Osteocyte (in vitro differentiated cells): ENCODE measurements at regions not wholly inside any gene's neighbourhood (a gene's known extent, or its start where the extent isn't known, plus 50 kb on each side); places are given as distances from the start of the nearest gene placed in this dataset.
"Not testable (repeated sequence)": the region's sequence is repeated elsewhere in the genome, so short reads cannot be mapped to it uniquely, and the experiment has no call there.

Source experiments
- DNase-seq: peaks from one replicate; pipeline ENCODE4 v3.0.0; 2021; ENCODE audit warnings: mixed read lengths; ENCODE audit not compliant: unreplicated experiment; ENCODE audit errors: extremely low spot score
- H3K27ac Mint-ChIP-seq: one replicate; pipeline ENCODE4 v1.8.0; 2021; ENCODE audit warnings: mild to moderate bottlenecking, mixed read lengths; ENCODE audit not compliant: unreplicated experiment
- H3K27me3 Mint-ChIP-seq: one replicate; pipeline ENCODE4 v1.8.0; 2021; ENCODE audit warnings: mixed read lengths; ENCODE audit not compliant: unreplicated experiment
- H3K36me3 Mint-ChIP-seq: one replicate; pipeline ENCODE4 v1.8.0; 2021; ENCODE audit warnings: mixed read lengths; ENCODE audit not compliant: unreplicated experiment
- H3K4me1 Mint-ChIP-seq: one replicate; pipeline ENCODE4 v1.8.0; 2021; ENCODE audit warnings: mixed read lengths; ENCODE audit not compliant: unreplicated experiment
- H3K4me3 Mint-ChIP-seq: one replicate; pipeline ENCODE4 v1.8.0; 2021; ENCODE audit warnings: mild to moderate bottlenecking, moderate library complexity, mixed read lengths; ENCODE audit not compliant: unreplicated experiment
- H3K9me3 Mint-ChIP-seq: one replicate; pipeline ENCODE4 v1.8.0; 2021; ENCODE audit warnings: mixed read lengths; ENCODE audit not compliant: unreplicated experiment
- CTCF ChIP-seq: fragments of 200-600 bp; sonication (generic); IDR thresholded peaks from 2 replicates; pipeline ENCODE4 v1.5.0; 2021; ENCODE audit warnings: antibody characterized with exemption, mild to moderate bottlenecking, moderate library complexity

- no peaks in the 10 kb centered on the region for H3K27me3 Mint-ChIP-seq
- peaks cover 25% of the 10 kb centered on the region for H3K4me1 Mint-ChIP-seq
- peaks cover 8% of the 10 kb centered on the region for H3K9me3 Mint-ChIP-seq
- DNase-seq = no peak
- H3K4me3 Mint-ChIP-seq = no peak overlapping the region
- H3K36me3 Mint-ChIP-seq = peaks cover 6% of the 10 kb centered on the region
- H3K27ac Mint-ChIP-seq = no peak overlapping the region
- TF ChIP-seq CTCF = no peak
Measured at GRCh38 chr14:50027816-50028215, 88.6 kb downstream of the VCPKMT start.

- no peak for DNase-seq
- Mint-ChIP-seq H3K36me3 (peaks cover 6% of the 10 kb centered on the region), H3K4me1 (peaks cover 21% of the 10 kb centered on the region), H3K9me3 (peaks cover 8% of the 10 kb centered on the region), H3K27ac (no peak overlapping the region), H3K4me3 (no peak overlapping the region), H3K27me3 (no peaks in the 10 kb centered on the region)
- no peak for TF ChIP-seq CTCF
Measured at GRCh38 chr14:50028458-50028857, 87.9 kb downstream of the VCPKMT start.

- Mint-ChIP-seq H3K4me1 (peaks cover 11% of the 10 kb centered on the region), H3K27ac (no peak overlapping the region), H3K4me3 (no peak overlapping the region), H3K36me3 (peaks cover 6% of the 10 kb centered on the region), H3K27me3 (no peaks in the 10 kb centered on the region), H3K9me3 (peaks cover 8% of the 10 kb centered on the region)
- TF ChIP-seq CTCF = no peak
- DNase-seq = no peak
Measured at GRCh38 chr14:50030036-50030435, 86.3 kb downstream of the VCPKMT start.

GRCh38 chr14:50030911-50031310, 85.5 kb downstream of the VCPKMT start:
- H3K27me3 Mint-ChIP-seq, H3K27ac Mint-ChIP-seq, DNase-seq, H3K36me3 Mint-ChIP-seq, H3K9me3 Mint-ChIP-seq, H3K4me1 Mint-ChIP-seq, H3K4me3 Mint-ChIP-seq: not testable (repeated sequence)

GRCh38 chr14:50031602-50032313, 84.6 kb downstream of the VCPKMT start:
- H3K27me3 Mint-ChIP-seq = no peaks in the 10 kb centered on the region
- H3K9me3 Mint-ChIP-seq = no peaks in the 10 kb centered on the region
- H3K4me1 Mint-ChIP-seq = peaks cover 4% of the 10 kb centered on the region
- no peak for TF ChIP-seq CTCF
- DNase-seq = no peak
- no peak overlapping the region for H3K27ac Mint-ChIP-seq
- H3K36me3 Mint-ChIP-seq = no peaks in the 10 kb centered on the region
- no peak overlapping the region for H3K4me3 Mint-ChIP-seq

GRCh38 chr14:50032462-50033167, 83.8 kb downstream of the VCPKMT start:
- not testable (repeated sequence) for H3K4me1 Mint-ChIP-seq, H3K9me3 Mint-ChIP-seq, H3K36me3 Mint-ChIP-seq, H3K27ac Mint-ChIP-seq, H3K4me3 Mint-ChIP-seq, H3K27me3 Mint-ChIP-seq, DNase-seq
